GM18861 (cell line): ENCODE measurements at regions not wholly inside any gene's neighbourhood (a gene's known extent, or its start where the extent isn't known, plus 50 kb on each side); places are given as distances from the start of the nearest gene placed in this dataset.
"Not testable (repeated sequence)": the region's sequence is repeated elsewhere in the genome, so short reads cannot be mapped to it uniquely, and the experiment has no call there.

Source experiments
- ATAC-seq: cut with Tn5 transposase; IDR thresholded peaks from one replicate; pipeline ENCODE4 v1.9.1; 2021; ENCODE audit not compliant: unreplicated experiment

DNA sequence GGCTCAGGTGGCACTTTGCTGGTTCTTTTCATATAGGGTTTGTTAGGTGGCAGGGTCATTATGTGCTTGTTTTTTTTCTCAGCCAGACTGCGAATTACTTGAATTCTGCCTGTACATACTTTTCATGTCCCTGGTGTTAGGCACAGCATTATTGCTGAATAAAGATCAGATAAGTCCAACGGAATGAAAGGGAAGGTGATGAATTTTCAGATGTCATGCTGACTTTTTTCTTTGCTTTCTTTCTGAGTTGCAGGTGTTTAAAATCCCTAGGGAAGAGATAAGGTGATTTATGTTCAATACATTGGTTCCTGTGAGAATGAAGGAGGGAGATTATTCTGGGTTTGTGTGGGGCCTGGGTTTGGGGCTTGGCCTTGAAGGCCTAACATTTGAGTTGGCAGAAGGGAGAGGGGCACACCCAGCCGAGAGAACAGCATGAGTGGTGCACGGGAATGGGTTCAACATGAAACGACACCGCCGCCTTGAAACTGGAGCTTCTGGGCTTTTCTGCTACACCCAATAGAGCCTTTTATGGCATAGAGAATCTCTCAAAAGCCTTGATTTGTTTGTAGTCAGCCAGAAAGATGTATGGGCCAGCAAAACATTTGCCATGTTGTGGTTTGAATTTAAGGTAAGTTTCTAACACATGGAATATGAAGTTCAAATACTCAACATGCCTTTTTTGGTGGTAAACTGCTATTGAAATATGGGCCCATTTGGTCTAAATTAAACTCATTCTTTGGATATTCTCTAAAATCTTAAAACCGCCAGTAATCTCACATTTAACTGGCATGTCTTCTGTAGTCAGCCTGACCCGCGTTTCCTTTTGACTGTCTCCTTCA lies 477.0 kb downstream of the PCNX1 start:
- ATAC-seq, result no peak

DNA sequence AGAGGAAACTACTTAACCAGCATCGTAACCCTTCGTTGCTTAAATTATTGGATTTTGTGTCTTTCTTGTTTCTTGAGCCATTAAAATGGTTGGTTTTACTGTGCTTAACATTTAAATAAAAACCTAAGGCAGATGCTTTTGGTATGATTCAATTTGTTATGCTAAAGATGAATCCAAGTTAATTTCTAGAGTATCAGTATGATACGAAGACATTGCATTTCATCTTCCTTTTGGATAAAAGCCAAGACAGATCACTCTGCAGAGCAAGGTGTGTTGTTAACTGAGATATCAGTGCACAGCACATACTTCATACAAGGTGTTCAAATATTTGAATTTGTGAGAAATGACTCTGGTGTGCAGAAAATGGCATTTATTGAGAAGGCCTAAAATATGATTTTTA lies 480.5 kb downstream of the PCNX1 start:
- ATAC-seq, result no peak

DNA sequence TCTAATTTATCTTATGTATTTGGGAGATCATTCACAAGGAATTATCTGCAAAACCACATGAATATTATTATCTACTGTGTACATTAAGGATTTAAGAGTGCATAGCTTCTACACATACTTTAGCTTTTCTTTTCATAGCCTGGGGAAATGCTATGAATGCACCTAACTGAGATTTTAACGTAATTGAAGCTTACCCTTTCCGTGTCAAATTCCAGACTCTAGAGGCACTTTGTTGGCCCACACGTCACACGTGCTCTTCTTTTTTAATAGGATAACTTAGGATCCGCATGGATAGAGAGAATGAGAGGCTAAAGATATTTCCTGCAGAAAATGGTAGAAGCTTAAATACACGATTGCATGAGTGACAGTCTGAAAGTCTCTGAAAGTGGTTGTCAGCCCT lies 481.1 kb downstream of the PCNX1 start:
- no peak for ATAC-seq

DNA sequence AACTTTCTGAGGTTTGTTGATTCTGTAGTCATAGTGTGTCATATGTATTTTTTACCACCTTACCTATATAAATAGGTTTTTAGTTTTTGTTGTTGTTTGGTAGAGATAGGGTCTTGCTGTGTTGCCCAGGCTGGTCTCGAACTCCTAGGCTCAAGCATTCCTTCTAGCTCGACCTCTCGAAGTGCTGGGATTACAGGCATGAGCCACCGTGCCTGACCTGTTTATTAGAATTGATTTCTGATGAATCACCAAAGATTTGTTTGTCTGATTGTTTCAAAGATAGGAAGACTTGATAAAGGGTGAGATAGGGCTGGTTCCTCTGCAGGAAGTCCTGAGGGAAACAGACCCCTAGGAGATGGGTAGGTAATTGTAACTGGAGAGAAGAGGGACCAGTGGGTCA lies 481.6 kb downstream of the PCNX1 start:
- no peak for ATAC-seq

DNA sequence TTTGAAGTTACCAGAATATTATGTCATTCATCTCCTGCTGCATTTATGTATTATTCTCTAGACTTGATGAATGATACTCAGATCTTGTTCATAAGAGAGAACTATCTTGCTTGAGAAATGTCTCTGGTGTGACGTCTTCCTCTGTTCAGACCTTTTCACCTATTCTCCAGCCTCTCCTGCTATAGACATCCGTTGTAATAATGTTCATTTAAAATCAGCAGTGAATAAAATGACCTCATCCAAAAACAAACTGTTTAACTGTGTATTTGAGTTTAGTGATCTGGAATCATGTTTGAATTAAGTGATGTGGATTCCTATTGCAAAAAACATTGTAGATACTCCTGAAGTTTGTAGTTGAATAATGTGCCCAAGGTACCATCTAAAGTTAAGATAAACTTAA lies 487.1 kb downstream of the PCNX1 start:
- no peak for ATAC-seq

DNA sequence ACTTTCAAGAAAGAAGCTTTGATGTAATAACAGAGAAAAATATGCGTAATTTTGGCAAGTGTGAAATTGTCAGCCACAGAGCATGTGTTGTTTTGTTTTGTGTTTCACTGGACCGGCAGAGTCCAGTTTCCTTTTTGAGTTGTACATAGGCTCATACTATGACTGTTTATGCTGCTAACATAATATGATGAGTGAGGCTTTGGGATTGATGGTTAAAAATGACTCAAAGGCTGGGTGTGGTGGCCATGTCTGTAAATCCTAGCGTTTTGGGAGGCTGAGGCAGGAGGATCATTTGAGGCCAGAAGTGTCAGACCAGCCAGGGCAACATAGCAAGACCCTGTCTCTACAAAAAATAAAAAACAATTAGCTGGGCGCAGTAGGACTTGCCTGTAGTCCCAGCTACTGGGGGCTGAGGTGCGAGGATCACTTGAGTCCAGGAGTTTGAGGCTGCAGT lies 487.9 kb downstream of the PCNX1 start:
- ATAC-seq, result no peak

DNA sequence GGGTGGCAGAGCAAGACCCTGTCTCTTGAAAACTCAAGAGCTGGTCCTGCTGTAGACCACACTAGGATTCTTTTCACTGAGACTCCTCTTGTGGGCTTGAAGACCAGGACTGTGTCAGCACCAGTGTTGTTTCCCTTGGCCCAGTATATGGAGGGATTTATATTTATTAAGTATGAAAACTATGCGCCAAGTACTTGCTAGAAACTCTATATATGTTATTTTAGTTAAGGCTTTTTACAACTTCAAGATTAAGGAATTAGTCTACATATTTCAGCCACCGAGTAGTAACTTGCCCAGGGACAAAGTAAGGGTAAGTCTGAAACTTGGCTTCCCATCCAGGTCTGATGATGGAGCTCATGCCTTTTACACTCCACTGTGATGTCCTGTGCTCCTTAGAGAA lies 488.4 kb downstream of the PCNX1 start:
- no peak for ATAC-seq

DNA sequence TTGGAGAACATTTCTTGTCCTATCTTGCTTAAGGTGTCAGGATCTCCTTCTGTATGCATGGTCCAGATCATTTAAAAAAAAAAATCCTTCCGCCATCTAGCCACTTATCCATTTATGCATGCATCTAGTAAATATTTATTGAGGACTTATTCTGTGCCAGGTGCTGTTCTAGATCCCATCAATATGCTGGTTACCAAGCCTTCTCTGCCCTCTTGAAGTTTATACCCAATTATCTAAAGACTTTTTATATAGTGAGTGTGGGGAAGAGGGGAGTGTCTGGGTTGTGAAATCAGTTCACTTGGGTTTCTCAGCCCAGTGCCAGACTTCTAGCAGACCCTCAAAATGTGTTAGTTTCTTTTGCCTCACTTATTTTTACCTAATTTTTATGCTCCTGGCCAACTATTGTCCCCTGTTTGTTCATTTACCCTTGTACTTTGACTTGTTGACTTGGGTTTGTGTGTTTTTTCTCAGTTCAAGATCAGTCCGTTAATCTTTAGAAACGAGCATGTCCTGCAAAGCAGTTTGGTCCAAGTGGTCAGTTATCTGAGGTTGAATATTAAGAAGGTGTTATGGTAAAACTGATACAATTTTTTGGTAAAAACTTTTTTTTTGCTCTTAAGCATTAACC lies 488.9 kb downstream of the PCNX1 start:
- ATAC-seq, result no peak

DNA sequence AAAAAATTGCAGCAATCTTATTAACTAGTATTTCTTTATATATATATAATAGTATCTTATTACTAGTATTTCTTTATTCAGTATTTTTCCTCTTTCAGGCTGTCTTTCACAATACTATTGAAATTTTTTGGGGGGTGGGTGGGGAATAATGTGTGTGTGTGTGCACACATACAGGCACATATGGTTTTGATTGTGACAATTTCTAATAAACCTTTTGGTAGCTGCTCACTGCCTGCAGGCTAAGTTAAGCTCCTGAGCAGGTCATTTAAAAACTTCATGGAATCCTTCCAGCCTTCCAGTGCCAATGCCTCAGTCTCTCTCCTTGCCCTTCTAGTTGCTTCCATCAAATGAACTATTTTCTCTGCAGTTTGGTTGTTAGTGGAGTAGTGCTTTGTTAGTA lies 490.1 kb downstream of the PCNX1 start:
- no peak for ATAC-seq

DNA sequence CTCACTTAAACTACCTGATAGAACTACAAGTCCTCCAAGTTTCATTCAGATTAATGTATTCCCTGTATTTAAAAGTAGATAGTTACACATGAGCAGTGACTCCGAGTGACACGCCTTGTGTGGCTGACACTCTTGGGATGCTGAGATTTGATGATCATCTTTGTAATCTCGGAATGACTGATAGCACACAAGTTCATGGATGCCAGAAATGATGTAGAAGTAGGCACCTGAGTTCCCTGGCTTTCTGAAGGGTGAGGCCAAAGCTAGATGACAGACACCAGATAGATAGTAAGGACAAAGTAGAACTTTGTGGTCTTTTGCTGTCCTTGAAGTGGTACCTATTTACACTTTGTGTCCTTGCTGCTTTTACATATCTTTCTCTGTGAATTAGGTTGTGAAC lies 491.2 kb downstream of the PCNX1 start:
- ATAC-seq, result peak; percentile 15

DNA sequence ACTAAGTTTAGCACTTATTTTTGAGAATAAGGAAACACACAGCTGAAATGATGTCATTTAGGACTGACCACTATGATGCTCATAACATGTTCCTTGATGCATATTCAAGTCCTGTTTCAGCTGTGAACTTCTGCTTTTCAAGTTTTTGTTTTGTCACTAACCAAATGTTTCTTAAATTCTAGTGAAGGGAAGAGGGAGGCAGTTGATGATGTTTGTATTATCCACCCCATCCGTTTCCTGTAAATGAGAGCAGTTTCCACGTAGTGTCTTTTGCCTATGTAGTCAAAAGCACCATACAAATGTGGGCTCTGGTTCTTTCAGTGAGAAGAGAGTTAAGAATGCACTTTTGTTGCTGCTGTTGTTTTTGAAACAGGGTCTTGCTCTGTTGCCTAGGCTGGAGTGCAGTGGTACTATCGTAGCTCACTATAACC lies 491.8 kb downstream of the PCNX1 start:
- ATAC-seq, result peak; percentile 69

DNA sequence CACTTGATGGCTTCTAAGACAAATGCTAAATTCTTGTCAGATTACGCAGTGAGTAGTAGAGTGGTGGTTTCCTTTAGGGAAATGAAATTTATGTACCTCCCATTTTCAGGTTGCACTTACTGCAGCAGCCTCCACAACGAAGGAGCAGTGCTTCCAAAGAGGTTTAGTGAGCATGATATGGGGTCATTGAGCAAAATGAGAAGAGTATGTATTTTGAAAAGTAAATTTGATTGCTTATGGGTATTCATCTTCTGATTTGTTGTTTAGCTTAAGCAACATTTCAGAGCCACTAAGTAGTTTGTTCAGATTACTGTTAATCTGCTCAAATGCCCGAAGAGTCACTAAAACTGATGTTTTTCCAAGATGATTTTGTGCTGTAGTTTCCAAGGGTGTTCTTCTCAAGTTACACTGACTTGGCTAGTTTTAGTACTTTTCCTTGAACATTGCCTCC lies 493.6 kb downstream of the PCNX1 start:
- ATAC-seq, result no peak

DNA sequence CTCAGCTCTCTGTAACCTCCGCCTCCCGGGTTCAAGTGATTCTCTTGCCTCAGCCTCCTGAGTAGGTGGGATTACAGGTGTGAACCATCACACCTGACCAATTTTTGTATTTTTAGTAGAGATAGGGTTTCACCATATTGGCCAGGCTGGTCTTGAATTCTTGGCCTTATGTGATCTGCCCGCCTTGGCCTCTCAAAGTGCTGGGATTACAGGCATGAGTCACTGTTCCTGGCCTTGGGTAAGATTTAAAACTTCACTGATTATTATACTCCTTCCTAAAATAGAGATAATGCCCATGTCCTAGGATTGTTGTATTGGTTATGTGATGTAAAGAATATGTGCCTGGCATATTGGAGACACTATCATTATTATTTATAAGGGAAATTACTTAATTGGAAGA lies 495.2 kb downstream of the PCNX1 start:
- not testable (repeated sequence) for ATAC-seq

DNA sequence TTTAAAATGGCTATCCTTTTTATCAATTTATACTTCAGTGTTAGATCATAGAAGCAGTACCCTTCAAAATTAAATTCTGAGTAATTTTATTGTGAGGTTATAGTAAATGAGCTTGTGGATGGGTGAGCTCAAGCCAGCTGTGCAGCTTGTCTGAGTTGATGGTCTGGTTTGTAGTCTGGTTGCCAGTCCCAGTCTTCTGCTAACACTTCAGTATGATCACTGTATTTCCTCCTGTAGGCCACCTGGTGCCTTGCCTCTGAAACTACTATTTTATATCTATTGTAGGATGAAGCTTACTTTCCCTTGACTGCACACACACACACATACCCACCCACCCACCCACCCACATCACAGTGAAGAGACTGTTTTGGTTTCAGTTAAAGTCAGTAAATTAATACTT lies 496.4 kb downstream of the PCNX1 start:
- no peak for ATAC-seq

DNA sequence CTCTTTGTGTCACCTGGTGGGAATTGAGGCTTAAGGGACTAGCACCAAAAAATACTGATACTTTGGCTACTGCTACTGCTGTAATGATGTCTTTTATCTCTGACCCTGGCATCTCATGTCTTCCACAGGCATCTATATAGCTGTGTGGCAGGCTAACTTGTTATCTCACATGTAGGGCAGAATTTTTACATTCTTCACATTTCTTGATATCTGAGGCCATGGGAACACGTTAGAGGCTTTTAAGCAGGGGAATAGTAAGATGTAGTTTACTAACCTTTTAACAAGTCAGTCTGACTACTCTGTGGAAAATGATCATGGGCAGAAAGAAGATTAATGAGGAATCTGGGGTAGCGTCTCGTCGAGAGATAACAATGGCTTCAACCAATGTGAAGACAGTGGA lies 498.4 kb downstream of the PCNX1 start:
- no peak for ATAC-seq

DNA sequence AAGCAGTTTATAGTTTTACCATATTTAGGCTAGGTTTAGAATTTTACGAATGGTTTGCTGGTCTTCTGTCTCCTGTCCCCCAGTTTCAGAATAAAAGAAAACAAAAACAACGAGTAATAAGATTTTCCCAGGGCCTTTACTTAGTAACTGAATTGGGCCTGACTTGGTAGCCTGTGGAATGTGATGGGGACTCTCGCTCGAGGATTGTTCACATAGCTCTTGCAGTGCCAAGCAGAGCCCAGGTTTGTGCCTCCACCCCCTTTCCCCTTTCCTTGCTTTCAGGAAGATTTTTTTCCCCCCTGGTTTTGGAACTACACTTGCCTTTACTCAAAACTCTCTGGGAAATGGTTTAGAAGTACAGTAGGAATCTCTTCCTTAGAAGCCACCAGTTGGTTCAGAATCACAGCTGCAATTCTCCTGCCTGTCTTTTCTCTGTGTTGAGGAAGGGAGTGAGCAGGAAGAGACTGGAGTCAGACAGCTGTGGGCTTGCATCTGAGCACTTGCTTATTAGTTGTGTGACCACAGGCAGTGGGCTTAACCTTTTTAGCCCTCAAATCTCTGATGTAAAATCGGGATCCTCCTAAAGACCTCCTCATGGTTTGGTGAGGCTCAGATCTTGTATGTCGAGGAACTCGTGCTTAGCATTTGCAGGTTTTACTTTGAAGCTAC lies 501.2 kb downstream of the PCNX1 start:
- no peak for ATAC-seq

DNA sequence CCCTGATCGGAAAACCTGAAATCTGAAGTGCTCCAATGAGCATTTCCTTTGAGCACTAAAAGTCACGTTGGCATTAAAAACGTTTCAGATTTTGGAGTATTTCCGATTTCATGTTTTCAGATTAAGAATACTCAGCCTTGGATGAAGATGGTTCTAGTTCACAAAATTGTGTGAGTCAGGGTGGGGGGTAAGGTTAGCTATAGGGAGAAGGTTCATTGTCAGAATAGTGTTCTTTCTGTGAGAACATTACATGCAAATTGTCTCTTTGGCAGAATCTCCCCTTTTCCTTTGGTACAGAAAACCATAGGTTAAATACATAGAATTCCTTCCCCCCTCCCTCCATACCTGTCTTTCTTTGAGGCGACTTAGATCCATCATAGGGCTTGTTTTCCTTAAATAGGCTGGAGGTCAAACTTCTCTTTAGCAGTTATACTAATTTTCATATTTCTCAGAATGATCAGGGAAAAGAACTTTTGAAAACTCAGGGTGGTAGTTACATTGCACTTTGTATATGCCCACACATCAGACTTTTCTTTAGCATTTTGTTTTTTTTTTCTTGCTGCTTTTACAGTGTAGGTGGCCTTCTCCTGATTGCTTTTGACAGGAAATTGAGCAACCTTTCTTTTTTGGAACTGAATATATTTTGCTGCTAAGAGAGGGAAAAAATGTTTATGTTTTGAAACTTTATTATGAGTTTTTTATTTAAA lies 503.5 kb downstream of the PCNX1 start:
- ATAC-seq, result no peak

DNA sequence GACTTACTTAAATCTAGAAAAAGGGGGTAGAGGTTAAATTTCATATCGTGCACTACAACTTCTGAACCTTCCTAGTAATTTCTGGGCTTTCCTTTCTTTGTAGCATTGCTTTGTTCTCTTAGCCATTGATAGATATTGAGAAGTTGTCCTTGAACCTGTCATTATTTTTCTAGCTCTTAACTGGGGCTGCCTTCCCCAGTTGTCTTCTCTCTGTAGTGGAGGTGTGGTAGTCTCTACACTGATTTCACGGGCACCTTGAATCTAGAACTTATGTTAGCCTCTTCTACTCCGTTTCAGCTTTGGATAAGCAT lies 504.0 kb downstream of the PCNX1 start:
- ATAC-seq, result no peak

DNA sequence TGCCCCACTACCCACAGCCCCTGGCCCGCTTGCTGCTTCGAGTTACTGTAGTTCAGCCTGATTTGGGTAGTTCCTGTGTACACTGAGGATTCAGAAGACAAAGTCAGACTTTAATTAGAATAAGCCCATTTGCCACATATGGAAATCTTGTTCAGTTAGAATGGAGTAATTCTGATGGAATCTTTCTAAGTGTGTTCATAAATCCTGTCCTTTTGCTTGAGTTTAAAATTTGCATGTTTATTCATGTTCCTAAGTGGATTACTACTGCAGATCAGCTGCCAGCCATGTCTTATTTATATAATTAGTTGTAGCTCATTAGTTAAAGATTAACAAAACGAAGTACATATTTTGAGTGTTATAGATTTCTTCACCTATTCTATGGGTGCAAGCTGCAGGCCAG lies 504.5 kb downstream of the PCNX1 start:
- no peak for ATAC-seq

DNA sequence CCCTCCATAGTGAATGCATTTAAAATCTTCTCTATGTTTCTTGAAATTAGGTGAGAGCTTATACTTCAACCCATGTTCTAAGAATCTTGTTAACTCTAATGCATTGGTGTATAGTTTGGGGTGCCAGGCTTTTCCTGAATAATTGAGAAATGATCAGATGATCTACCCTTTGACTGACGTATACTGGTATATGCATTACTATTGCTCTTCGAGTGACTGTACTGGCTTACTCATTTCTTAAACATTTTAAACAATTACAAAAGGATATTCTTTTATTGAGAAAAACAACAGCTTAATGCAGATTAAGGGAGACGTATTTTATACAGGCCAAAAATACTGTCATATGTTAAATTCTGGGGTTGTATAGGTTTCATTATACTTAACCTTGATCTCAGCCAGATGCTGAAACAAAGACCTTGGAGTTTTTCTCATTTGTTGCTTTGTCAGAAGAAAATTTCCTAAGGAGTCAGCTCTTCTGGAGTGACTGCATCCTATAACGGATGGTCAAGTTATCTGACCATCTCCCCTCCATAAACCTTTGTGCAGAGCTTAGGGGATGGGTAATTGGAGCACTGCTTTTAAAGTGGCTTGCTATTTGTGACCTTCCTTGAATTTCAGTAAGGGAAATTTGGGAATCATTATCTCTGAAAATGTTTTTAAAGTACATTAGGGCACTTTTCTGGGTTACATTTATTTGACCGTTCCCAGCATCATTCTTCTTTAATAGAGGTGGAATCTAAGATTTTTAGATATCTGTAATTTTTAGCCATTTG lies 507.6 kb downstream of the PCNX1 start:
- ATAC-seq, result no peak

DNA sequence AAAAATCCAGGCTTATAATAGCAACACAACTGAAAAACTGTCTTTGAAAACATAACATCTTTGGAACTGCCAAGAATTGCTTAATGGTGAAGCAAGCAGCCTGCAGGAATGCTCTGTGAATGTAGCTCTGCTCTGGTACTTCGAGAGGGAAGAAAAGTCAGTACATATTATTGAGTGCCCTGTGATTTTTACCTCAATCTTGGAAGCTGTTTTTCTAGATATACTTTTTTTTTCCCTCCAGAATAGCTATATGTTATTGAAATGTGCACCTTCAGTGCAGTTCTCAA lies 508.1 kb downstream of the PCNX1 start:
- ATAC-seq, result no peak
